Prostate gland (tissue), 2 donors: ENCODE measurements at regions not wholly inside any gene's neighbourhood (a gene's known extent, or its start where the extent isn't known, plus 50 kb on each side); places are given as distances from the start of the nearest gene placed in this dataset.
"Not testable (repeated sequence)": the region's sequence is repeated elsewhere in the genome, so short reads cannot be mapped to it uniquely, and the experiment has no call there.

ENCODE experiments used
- DNase-seq: peaks from one replicate; pipeline ENCODE4 v3.0.0-alpha.2; 2019; ENCODE audit warnings: low spot score
- H3K27ac ChIP-seq, 2 donors: fragments of 200-600 bp; sonication (generic); 2 replicates each; pipeline ENCODE4 v1.5.1; 2017 to 2019
- H3K27me3 ChIP-seq: fragments of 200-600 bp; sonication (generic); replicated peaks from 2 replicates; pipeline ENCODE4 v1.5.1; 2019; ENCODE audit not compliant: insufficient read depth
- H3K36me3 ChIP-seq, 2 donors: fragments of 200-600 bp; sonication (generic); 1 replicate in 1 of 2; 2 replicates in 1 of 2; pipeline versions ENCODE4 v1.5.1 to v1.8.1; 2017 to 2019
- H3K4me1 ChIP-seq: fragments of 200-600 bp; sonication (generic); replicated peaks from 2 replicates; pipeline ENCODE4 v1.5.1; 2019
- H3K4me3 ChIP-seq, 2 donors: fragments of 200-600 bp; sonication (generic); 2 replicates each; pipeline ENCODE4 v1.5.1; 2017 to 2019
- H3K9me3 ChIP-seq: fragments of 200-600 bp; sonication (generic); 2 replicates; pipeline ENCODE4 v1.5.1; 2017
- CTCF ChIP-seq, 4 experiments: fragments of 200-600 bp in 2 of 4; fragments of 450-650 bp in 2 of 4; sonication (generic) in 2 of 4; IDR thresholded peaks; 1 replicate in 3 of 4; 2 replicates in 1 of 4; pipeline ENCODE4 v1.5.1; 2016 to 2019; ENCODE audit warnings: antibody characterized with exemption in 4 of 4, mild to moderate bottlenecking in 2 of 4, moderate library complexity in 2 of 4
- POLR2A ChIP-seq: fragments of 450-650 bp; IDR thresholded peaks from one replicate; pipeline ENCODE4 v1.6.1; 2016; ENCODE audit warnings: antibody characterized with exemption, mild to moderate bottlenecking
- POLR2AphosphoS5 ChIP-seq: sonication (generic); formaldehyde crosslinking; IDR thresholded peaks from one replicate; pipeline ENCODE4 v1.6.1; 2017; ENCODE audit warnings: antibody characterized with exemption
- WGBS: methylation state at CpG from one replicate; pipeline ENCODE4 v1.1.5; 2018; 5-methylcytosine and 5-hydroxymethylcytosine counted together
- intact Hi-C: fragments of 100-400 bp; cut with DNase I; formaldehyde crosslinking; loops from one replicate; pipeline ENCODE4 v1.14.2; 2022

DNA sequence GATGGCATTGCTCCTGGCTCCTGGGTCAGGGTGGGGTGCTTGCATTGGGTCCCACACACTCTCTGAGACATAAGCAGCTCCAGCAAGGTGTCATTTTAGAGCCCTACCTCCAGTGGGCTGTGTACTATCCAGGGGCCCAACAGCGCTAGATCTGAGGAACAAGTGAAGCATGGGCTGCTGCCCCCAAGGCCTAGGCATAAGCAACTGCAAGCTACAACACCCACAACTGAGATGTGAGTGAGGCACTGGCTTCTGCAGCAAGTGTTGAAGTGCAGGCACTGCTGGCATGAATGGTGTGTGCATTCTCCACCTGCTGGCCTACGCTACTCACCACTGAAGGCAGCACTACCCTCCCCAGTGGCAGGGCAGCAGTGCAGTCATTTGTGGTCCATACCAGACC lies 81.0 kb upstream of the STK39 start:
- TF ChIP-seq POLR2AphosphoS5, result no peak
- TF ChIP-seq CTCF (IDR thresholded peaks at IDR 0.05), result no peak
- no peak for TF ChIP-seq POLR2A
- Histone ChIP-seq H3K4me3 (no peak overlapping the region), H3K36me3 (no peaks in the 10 kb centered on the region), H3K27me3 (no peaks in the 10 kb centered on the region), H3K4me1 (no peaks in the 10 kb centered on the region), H3K27ac (no peak overlapping the region), H3K9me3 (no peaks in the 10 kb centered on the region)
- intact Hi-C loops, result loop anchor here (10.0 kb wide), 1 partner anchor 184 kb away; no protein-coding TSS in a partner anchor
- no peak for DNase-seq
- 100% methylated on average over 2 of the region's 2 CpGs for WGBS

GRCh38 chr2:168330624-168331423 lies 83.4 kb upstream of the STK39 start:
- no peaks in the 10 kb centered on the region for H3K4me1 ChIP-seq
- no peak overlapping the region for H3K27ac ChIP-seq
- H3K36me3 ChIP-seq, result no peaks in the 10 kb centered on the region
- DNase-seq, result no peak
- TF ChIP-seq CTCF (IDR thresholded peaks at IDR 0.05) (no peak), POLR2A (no peak), POLR2AphosphoS5 (no peak)
- no peak overlapping the region for H3K4me3 ChIP-seq
- no peaks in the 10 kb centered on the region for H3K27me3 ChIP-seq
- no peaks in the 10 kb centered on the region for H3K9me3 ChIP-seq
- intact Hi-C loops, result no loop called here

GRCh38 chr2:168335254-168335653 lies 87.9 kb upstream of the STK39 start:
- H3K27ac ChIP-seq, H3K4me1 ChIP-seq, H3K27me3 ChIP-seq, intact Hi-C loops, DNase-seq, H3K9me3 ChIP-seq, H3K36me3 ChIP-seq, H3K4me3 ChIP-seq: not testable (repeated sequence)
- WGBS, result 91% methylated on average over 8 of the region's 8 CpGs

- 79% methylated on average over 6 of the region's 6 CpGs for WGBS
- TF ChIP-seq POLR2AphosphoS5 (peak; percentile 17), POLR2A (no peak), CTCF (IDR thresholded peaks at IDR 0.05) (peak in 3 of 4 experiments; percentile 39 to 64 (median 60))
- H3K4me3 ChIP-seq, result no peak overlapping the region
- H3K36me3 ChIP-seq, result no peaks in the 10 kb centered on the region
- no peak overlapping the region for H3K27ac ChIP-seq
- peak; percentile 56 for DNase-seq
- no peaks in the 10 kb centered on the region for H3K9me3 ChIP-seq
- H3K4me1 ChIP-seq, result no peaks in the 10 kb centered on the region
- intact Hi-C loops, result no loop called here
- H3K27me3 ChIP-seq, result no peaks in the 10 kb centered on the region
Observed at GRCh38 chr2:168336786-168337388, 89.5 kb upstream of the STK39 start.

GRCh38 chr2:168338292-168338691 lies 90.9 kb upstream of the STK39 start:
- no peaks in the 10 kb centered on the region for H3K9me3 ChIP-seq
- H3K27me3 ChIP-seq, result no peaks in the 10 kb centered on the region
- H3K27ac ChIP-seq, result no peak overlapping the region
- no peaks in the 10 kb centered on the region for H3K4me1 ChIP-seq
- TF ChIP-seq POLR2A (no peak), CTCF (IDR thresholded peaks at IDR 0.05) (no peak), POLR2AphosphoS5 (no peak)
- WGBS, result 27% methylated on average over 3 of the region's 3 CpGs
- no peak overlapping the region for H3K4me3 ChIP-seq
- intact Hi-C loops, result no loop called here
- H3K36me3 ChIP-seq, result no peaks in the 10 kb centered on the region
- DNase-seq, result no peak
